ENCODE measurements at regions not wholly inside any gene's neighbourhood (a gene's known extent, or its start where the extent isn't known, plus 50 kb on each side); places are given as distances from the start of the nearest gene placed in this dataset.

DNA sequence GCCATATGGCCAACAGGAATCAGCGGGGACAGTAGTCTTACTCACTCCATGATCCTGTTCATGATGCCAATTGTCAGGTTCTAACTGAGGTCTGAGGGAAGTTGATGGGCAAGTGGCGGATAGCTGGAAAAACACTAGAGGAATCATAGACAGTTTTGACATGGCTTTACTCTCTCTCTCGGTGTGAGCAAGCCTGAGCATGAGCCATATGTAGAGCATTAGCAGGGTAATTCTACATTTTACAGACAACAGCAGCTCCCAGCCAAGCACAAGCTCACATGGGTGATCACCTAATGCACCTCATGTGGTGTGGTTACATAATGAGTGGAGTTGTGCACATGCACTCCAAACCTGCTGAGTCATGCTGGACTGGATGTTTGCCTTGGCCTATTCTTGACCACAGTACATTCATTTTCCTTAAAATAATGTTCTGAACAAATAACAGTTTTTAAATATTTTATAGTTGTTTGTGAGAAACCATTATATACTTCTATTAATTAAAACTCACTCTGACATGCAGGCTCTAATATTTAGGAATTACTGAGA, 429.2 kb downstream of the GPAT3 start:
- TF ChIP-seq, protein P1, sequence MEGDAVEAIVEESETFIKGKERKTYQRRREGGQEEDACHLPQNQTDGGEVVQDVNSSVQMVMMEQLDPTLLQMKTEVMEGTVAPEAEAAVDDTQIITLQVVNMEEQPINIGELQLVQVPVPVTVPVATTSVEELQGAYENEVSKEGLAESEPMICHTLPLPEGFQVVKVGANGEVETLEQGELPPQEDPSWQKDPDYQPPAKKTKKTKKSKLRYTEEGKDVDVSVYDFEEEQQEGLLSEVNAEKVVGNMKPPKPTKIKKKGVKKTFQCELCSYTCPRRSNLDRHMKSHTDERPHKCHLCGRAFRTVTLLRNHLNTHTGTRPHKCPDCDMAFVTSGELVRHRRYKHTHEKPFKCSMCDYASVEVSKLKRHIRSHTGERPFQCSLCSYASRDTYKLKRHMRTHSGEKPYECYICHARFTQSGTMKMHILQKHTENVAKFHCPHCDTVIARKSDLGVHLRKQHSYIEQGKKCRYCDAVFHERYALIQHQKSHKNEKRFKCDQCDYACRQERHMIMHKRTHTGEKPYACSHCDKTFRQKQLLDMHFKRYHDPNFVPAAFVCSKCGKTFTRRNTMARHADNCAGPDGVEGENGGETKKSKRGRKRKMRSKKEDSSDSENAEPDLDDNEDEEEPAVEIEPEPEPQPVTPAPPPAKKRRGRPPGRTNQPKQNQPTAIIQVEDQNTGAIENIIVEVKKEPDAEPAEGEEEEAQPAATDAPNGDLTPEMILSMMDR (conservative IDR thresholded peaks at IDR 0.05; ENCODE audit: low read depth, low read length) = no peak
- no peak for TF ChIP-seq EZH2 (IDR thresholded peaks at IDR 0.05; ENCODE audit: borderline replicate concordance, low read depth, low read length, poor library complexity, severe bottlenecking)
